HepG2 (cell line): ENCODE measurements at regions not wholly inside any gene's neighbourhood (a gene's known extent, or its start where the extent isn't known, plus 50 kb on each side); places are given as distances from the start of the nearest gene placed in this dataset.

Experiments
- ATAC-seq: fragments of 200-7000 bp; cut with Tn5 transposase; 3 replicates; pipeline ENCODE4 v1.9.1; 2020; ENCODE audit warnings: mild to moderate bottlenecking, moderate library complexity
- BruUV-seq: library from RNA; stranded (reverse); fragments of 400-500 nt; replicated peaks from 2 replicates; lab custom pipeline; 2021; lab: Mats Ljungman, UMichigan
- CTCF ChIA-PET: fragments of 300-600 bp; formaldehyde crosslinking; extraction: SDS; loops from one replicate; lab custom pipeline; 2021; ENCODE audit warnings: low total read pairs, inconsistent platforms, low intra/inter-chr PET ratio; lab: Yijun Ruan, JAX
- POLR2A ChIA-PET: fragments of 350-600 bp; sonication (Branson Sonifier 250); formaldehyde crosslinking; loops from one replicate; lab custom pipeline; 2020; ENCODE audit warnings: antibody characterized with exemption, inconsistent platforms; lab: Yijun Ruan, JAX
- DNase-seq: peaks from one replicate; pipeline ENCODE4 v3.0.0-alpha.2; 2015; ENCODE audit warnings: low spot score
- FAIRE-seq: peaks from 3 replicates; lab custom pipeline; 2011; peaks lifted over from hg19 to GRCh38; lab: Jason Lieb, UNC
- H2AFZ ChIP-seq: one replicate; pipeline ENCODE4 v1.6.1; 2011; ENCODE audit warnings: low read length, inconsistent platforms
- H3K27ac ChIP-seq: fragments of 300-600 bp; 3 replicates; pipeline ENCODE4 v1.8.0; 2011; ENCODE audit warnings: mixed run types, mild to moderate bottlenecking, mixed read lengths, low read length, inconsistent platforms; ENCODE audit not compliant: insufficient read depth; ENCODE audit errors: extremely low read length
- H3K27me3 ChIP-seq, 2 experiments: fragments of 200-600 bp in 1 of 2; 2 replicates in 1 of 2; 3 replicates in 1 of 2; pipeline versions ENCODE4 v1.6.0 to v1.8.0; 2011; ENCODE audit warnings: low read length in 2 of 2, mild to moderate bottlenecking in 2 of 2, moderate library complexity in 2 of 2, inconsistent platforms in 1 of 2; ENCODE audit not compliant: insufficient read depth in 2 of 2, control insufficient read depth in 1 of 2
- H3K36me3 ChIP-seq, 2 experiments: fragments of 200-600 bp in 1 of 2; replicated peaks in 1 of 2; 2 replicates in 1 of 2; 3 replicates in 1 of 2; pipeline versions ENCODE4 v1.5.1 to v1.8.0; 2011; ENCODE audit warnings: low read length in 2 of 2, inconsistent platforms in 1 of 2; ENCODE audit not compliant: insufficient read depth in 2 of 2, control insufficient read depth in 1 of 2
- H3K4me1 ChIP-seq: 2 replicates; pipeline ENCODE4 v1.5.1; 2012; ENCODE audit warnings: low read length, inconsistent platforms; ENCODE audit not compliant: insufficient read depth
- H3K4me2 ChIP-seq: 2 replicates; pipeline ENCODE4 v1.6.0; 2011; ENCODE audit warnings: low read depth, low read length, inconsistent platforms
- H3K4me3 ChIP-seq, 3 experiments: fragments of 200-600 bp in 1 of 3; sonication (generic), shearing (Covaris generic) in 1 of 3; replicated peaks in 1 of 3; 2 replicates each; pipeline ENCODE4 v1.5.1; 2011 to 2016; ENCODE audit warnings: low read length in 3 of 3, inconsistent platforms in 2 of 3, low read depth in 2 of 3, mild to moderate bottlenecking in 2 of 3, control low read depth in 1 of 3, mixed read lengths in 1 of 3; ENCODE audit not compliant: insufficient read depth in 1 of 3
- H3K79me2 ChIP-seq: one replicate; pipeline ENCODE4 v1.6.1; 2011; ENCODE audit warnings: low read length, inconsistent platforms; ENCODE audit not compliant: insufficient read depth
- H3K9ac ChIP-seq: 2 replicates; pipeline ENCODE4 v1.6.0; 2011; ENCODE audit warnings: mild to moderate bottlenecking, low read depth, low read length, inconsistent platforms; ENCODE audit not compliant: insufficient read depth
- H3K9me3 ChIP-seq: 2 replicates; pipeline ENCODE4 v1.5.1; 2012; ENCODE audit warnings: mild to moderate bottlenecking, low read length
- H4K20me1 ChIP-seq: 2 replicates; pipeline ENCODE4 v1.6.0; 2011; ENCODE audit warnings: inconsistent platforms, mild to moderate bottlenecking, low read length, moderate library complexity; ENCODE audit not compliant: insufficient read depth
- BCL6 ChIP-seq: IDR thresholded peaks from 2 replicates; pipeline ENCODE4 v1.6.1; 2016; ENCODE audit warnings: missing genetic modification reagents, missing compliant biosample characterization
- HMGXB3 ChIP-seq: sonication (generic); formaldehyde crosslinking; IDR thresholded peaks from 2 replicates; pipeline ENCODE4 v1.4.0; 2020; ENCODE audit warnings: missing genetic modification reagents, borderline replicate concordance
- IKZF5 ChIP-seq: IDR thresholded peaks from 2 replicates; pipeline ENCODE4 v1.6.1; 2018; ENCODE audit warnings: missing genetic modification reagents, mild to moderate bottlenecking, missing compliant biosample characterization
- KDM2A ChIP-seq: sonication (generic); formaldehyde crosslinking; IDR thresholded peaks from 2 replicates; pipeline ENCODE4 v1.4.0; 2020; ENCODE audit warnings: low read depth, missing genetic modification reagents, borderline replicate concordance
- MED13 ChIP-seq: sonication (generic); formaldehyde crosslinking; IDR thresholded peaks from 2 replicates; pipeline ENCODE4 v1.5.0; 2020; ENCODE audit warnings: missing genetic modification reagents
- PHF20 ChIP-seq: sonication (generic); formaldehyde crosslinking; IDR thresholded peaks from 2 replicates; pipeline ENCODE4 v1.5.0; 2020; ENCODE audit warnings: mild to moderate bottlenecking, missing genetic modification reagents
- SMAD3 ChIP-seq: sonication (generic); formaldehyde crosslinking; IDR thresholded peaks from 2 replicates; pipeline ENCODE4 v1.4.0; 2020; ENCODE audit warnings: missing genetic modification reagents
- SOX13 ChIP-seq, 3 experiments: fragments of 450-650 bp in 1 of 3; sonication (generic) in 1 of 3; formaldehyde crosslinking in 1 of 3; IDR thresholded peaks in 2 of 3; conservative IDR thresholded peaks in 1 of 3; 2 replicates each; pipeline versions ENCODE4 v1.5.0 to v1.6.1; 2016 to 2020; ENCODE audit warnings: antibody characterized with exemption in 1 of 3, mild to moderate bottlenecking in 1 of 3, missing compliant biosample characterization in 1 of 3, missing genetic modification reagents in 1 of 3, moderate library complexity in 1 of 3
- ZNF431 ChIP-seq: sonication (generic); formaldehyde crosslinking; IDR thresholded peaks from 2 replicates; pipeline ENCODE4 v1.9.0; 2022; ENCODE audit warnings: missing genetic modification reagents, low read depth, mild to moderate bottlenecking, borderline replicate concordance
- ZNF576 ChIP-seq: sonication (generic); formaldehyde crosslinking; IDR thresholded peaks from 2 replicates; pipeline ENCODE4 v1.4.0; 2020; ENCODE audit warnings: mild to moderate bottlenecking, missing genetic modification reagents
- ZNF674 ChIP-seq: sonication (generic); formaldehyde crosslinking; IDR thresholded peaks from 2 replicates; pipeline ENCODE4 v1.5.0; 2020; ENCODE audit warnings: low read depth, mild to moderate bottlenecking, missing genetic modification reagents
- WGBS: methylation state at CpG from one replicate; pipeline ENCODE4 v1.1.6; 2017; ENCODE audit warnings: low lambda C conversion rate; 5-methylcytosine and 5-hydroxymethylcytosine counted together
- in situ Hi-C: cut with HindIII; loops from 2 replicates; pipeline ENCODE4 v1.10.0; 2017; ENCODE audit warnings: low pct_unique_long_range_greater_than_20kb; ENCODE audit not compliant: extremely low pct_ligation_motif_present
- intact Hi-C: fragments of 100-400 bp; cut with micrococcal nuclease; formaldehyde crosslinking; loops from one replicate; pipeline ENCODE4 v1.10.0; 2022; ENCODE audit not compliant: unreplicated experiment
- TF ChIP-seq, protein P1 (sequence below): sonication (generic); formaldehyde crosslinking; conservative IDR thresholded peaks from 2 replicates; pipeline ENCODE4 v1.8.0; 2022; ENCODE audit warnings: missing genetic modification reagents

DNA sequence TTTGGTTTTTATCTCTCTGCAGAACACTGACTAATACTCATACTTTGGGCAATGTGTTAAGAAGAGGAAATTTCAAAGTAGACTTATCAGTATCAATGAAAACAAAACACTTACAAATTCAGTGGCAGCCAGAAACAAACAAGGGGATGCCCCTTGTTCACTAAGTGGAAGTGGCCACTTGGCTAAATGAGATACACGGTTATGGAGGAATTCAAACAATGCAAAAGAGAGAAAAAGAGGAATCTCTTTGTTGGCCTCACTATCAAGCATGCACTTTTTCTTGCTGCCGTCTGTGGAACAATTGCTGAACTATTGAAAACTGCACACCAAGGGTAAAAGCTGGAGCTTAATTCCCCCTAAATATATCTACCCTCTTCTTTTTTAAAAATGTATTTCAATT lies 2044.9 kb upstream of the CDH6 start:
- Histone ChIP-seq H3K4me2 (no peak overlapping the region), H3K4me1 (no peaks in the 10 kb centered on the region)
- FAIRE-seq: no peak

DNA sequence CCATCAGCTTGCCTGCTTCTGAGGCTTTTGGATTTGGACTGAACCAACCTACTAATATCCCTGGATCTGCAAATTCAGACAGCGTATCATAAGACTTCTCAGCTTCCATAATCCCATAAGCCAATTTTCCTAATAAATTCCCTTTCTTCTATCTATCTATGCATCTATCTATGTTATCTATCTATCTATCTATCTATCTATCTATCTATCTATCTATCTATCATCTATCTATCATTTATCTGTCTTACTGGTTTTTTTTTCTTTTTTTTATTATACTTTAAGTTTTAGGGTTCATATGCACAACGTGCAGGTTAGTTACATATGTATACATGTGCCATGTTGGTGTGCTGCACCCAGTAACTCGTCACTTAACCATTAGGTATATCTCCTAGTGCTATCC lies 2045.4 kb upstream of the CDH6 start:
- H3K9ac ChIP-seq: no peak overlapping the region
- TF ChIP-seq, protein P1, sequence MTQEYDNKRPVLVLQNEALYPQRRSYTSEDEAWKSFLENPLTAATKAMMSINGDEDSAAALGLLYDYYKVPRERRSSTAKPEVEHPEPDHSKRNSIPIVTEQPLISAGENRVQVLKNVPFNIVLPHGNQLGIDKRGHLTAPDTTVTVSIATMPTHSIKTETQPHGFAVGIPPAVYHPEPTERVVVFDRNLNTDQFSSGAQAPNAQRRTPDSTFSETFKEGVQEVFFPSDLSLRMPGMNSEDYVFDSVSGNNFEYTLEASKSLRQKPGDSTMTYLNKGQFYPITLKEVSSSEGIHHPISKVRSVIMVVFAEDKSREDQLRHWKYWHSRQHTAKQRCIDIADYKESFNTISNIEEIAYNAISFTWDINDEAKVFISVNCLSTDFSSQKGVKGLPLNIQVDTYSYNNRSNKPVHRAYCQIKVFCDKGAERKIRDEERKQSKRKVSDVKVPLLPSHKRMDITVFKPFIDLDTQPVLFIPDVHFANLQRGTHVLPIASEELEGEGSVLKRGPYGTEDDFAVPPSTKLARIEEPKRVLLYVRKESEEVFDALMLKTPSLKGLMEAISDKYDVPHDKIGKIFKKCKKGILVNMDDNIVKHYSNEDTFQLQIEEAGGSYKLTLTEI (CRISPR knock-in tag): no peak
- TF ChIP-seq SMAD3 (no peak), KDM2A (no peak), BCL6 (CRISPR knock-in tag) (no peak), SOX13 (IDR thresholded peaks at IDR 0.05) (no peak), SOX13 (CRISPR knock-in tag; conservative IDR thresholded peaks at IDR 0.05 in 1 of 2, IDR thresholded peaks at IDR 0.05 in 1 of 2) (no peak), HMGXB3 (no peak), MED13 (CRISPR knock-in tag) (no peak), IKZF5 (CRISPR knock-in tag) (no peak), PHF20 (CRISPR knock-in tag) (no peak)

More for the DNA sequence above, 2044.9 kb upstream of the CDH6 start:
- 21% methylated on average over 2 of the region's 2 CpGs for WGBS
- no peak for ATAC-seq
- ChIA-PET POLR2A (no interaction called here), CTCF (no interaction called here)
- H3K79me2 ChIP-seq: no peaks in the 10 kb centered on the region
- no peak overlapping the region for H3K27ac ChIP-seq
- no peak overlapping the region for H2AFZ ChIP-seq
- TF ChIP-seq ZNF576 (CRISPR knock-in tag) (no peak), ZNF431 (no peak), ZNF674 (no peak)
- no peak overlapping the region for H3K9ac ChIP-seq
- in situ Hi-C loops (no loop called here), intact Hi-C loops (no loop called here)
- no peaks in the 10 kb centered on the region for H3K36me3 ChIP-seq
- no peak for DNase-seq
- no peaks in the 10 kb centered on the region for H4K20me1 ChIP-seq
- H3K4me3 ChIP-seq: no peak overlapping the region
- H3K27me3 ChIP-seq: no peaks in the 10 kb centered on the region
- no peaks in the 10 kb centered on the region for H3K9me3 ChIP-seq
- BruUV-seq: no TSS peak

More for the DNA sequence above, 2045.4 kb upstream of the CDH6 start:
- in situ Hi-C loops (no loop called here), intact Hi-C loops (no loop called here)
- no peaks in the 10 kb centered on the region for H3K36me3 ChIP-seq
- H3K9me3 ChIP-seq: no peaks in the 10 kb centered on the region
- H3K4me3 ChIP-seq: no peak overlapping the region
- no peak overlapping the region for H3K27ac ChIP-seq
- FAIRE-seq: no peak
- BruUV-seq: no TSS peak
- CTCF ChIA-PET: no interaction called here
- ATAC-seq: no peak
- no peak overlapping the region for H3K4me2 ChIP-seq
- H3K4me1 ChIP-seq: no peaks in the 10 kb centered on the region
- no peaks in the 10 kb centered on the region for H3K27me3 ChIP-seq
- POLR2A ChIA-PET: no interaction called here
- H2AFZ ChIP-seq: no peak overlapping the region
- WGBS: 9% methylated on average over 3 of the region's 3 CpGs
- no peaks in the 10 kb centered on the region for H4K20me1 ChIP-seq
- no peaks in the 10 kb centered on the region for H3K79me2 ChIP-seq
- DNase-seq: no peak
